ENCODE measurements at regions not wholly inside any gene's neighbourhood (a gene's known extent, or its start where the extent isn't known, plus 50 kb on each side); places are given as distances from the start of the nearest gene placed in this dataset.

DNA sequence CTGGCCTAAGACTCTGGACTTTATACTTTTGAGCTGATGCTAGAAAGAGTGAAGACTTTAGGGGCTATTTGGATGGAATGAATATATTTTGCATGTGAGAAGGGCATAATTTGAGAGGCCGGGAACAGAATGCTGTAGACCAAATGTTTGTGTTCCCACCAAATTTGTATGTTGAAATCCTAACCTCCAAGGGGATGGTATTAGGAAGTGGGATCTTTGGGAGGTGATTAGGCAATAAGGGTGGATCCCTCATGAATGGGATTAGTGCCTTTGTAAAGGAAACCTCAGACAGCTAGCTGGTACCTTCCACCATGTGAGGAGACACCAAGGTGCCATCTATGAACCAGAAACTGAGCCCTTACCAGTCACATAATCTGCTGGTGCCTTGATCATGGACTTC is 165.1 kb upstream of the S1PR3 start:
- TF ChIP-seq, protein P1, sequence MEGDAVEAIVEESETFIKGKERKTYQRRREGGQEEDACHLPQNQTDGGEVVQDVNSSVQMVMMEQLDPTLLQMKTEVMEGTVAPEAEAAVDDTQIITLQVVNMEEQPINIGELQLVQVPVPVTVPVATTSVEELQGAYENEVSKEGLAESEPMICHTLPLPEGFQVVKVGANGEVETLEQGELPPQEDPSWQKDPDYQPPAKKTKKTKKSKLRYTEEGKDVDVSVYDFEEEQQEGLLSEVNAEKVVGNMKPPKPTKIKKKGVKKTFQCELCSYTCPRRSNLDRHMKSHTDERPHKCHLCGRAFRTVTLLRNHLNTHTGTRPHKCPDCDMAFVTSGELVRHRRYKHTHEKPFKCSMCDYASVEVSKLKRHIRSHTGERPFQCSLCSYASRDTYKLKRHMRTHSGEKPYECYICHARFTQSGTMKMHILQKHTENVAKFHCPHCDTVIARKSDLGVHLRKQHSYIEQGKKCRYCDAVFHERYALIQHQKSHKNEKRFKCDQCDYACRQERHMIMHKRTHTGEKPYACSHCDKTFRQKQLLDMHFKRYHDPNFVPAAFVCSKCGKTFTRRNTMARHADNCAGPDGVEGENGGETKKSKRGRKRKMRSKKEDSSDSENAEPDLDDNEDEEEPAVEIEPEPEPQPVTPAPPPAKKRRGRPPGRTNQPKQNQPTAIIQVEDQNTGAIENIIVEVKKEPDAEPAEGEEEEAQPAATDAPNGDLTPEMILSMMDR (IDR thresholded peaks at IDR 0.05; ENCODE audit: borderline replicate concordance, insufficient read depth, low read depth, low read length), result no peak
- H3K4me3 ChIP-seq (ENCODE audit: low read depth, low read length), result no peak overlapping the region

DNA sequence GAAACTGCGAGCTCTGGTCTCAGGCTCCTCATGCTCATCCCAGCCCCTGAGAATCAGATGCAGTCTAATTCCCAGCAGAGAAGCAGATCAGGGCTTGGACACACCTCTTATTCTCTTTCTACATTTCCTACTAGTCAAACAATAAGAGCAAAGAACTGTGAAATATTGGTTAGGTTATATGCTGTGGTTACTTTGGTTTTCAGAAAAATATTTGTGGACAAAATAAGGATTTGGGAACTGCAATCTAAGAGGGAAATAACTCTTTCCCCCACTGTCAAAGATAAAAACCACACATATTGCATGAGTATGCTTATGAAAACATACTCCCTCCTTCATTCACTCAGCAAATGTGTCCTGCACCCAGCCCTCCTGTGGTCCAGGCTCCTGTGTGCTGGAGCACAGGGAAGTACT is 164.5 kb upstream of the S1PR3 start:
- TF ChIP-seq, protein P1 (IDR thresholded peaks at IDR 0.05; ENCODE audit: borderline replicate concordance, insufficient read depth, low read depth, low read length), result no peak
- H3K4me3 ChIP-seq (ENCODE audit: low read depth, low read length), result no peak overlapping the region

DNA sequence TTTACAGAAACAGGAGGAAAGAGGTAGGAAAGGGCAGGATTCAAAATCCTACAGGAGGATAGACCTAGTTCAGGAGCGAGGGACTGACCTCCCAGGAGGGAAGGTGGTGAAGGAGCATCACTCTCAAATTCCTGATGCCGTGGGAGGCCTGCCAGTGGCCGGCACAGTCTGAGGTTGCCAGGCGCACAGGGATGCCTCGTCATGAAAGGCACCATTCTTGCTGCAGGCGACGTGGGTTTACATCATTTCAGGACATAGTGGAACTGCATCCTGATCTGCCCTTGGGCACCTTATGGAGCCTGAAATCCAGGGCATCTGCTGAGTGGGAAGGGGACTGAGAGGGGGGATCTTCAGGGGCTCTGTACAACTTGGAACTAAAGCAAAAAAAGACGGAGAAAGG is 163.2 kb upstream of the S1PR3 start:
- TF ChIP-seq, protein P1 (IDR thresholded peaks at IDR 0.05; ENCODE audit: borderline replicate concordance, insufficient read depth, low read depth, low read length), result no peak
- H3K4me3 ChIP-seq (ENCODE audit: low read depth, low read length), result no peak overlapping the region

DNA sequence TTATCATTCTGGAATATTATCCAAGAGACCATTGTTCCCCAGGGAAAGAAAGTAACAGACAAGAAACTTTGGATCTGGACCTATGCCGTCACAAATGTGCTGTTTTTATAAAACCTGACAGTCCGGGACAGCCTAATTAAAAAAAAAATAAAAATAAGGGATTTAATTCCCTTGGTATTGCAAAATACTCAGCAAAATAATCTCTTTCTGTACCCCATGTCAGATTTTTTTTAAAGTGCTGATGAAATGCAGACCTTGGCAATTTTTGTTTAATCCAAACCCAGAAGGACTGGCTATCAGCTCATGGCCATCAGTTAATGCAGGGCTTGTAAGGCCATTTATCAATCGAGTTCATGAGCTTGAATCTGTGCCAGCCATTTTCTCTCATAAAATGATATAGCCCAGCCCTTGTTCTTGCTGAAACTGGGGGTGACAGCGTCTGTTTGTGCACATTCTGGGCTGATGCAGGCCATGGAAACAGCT is 162.7 kb upstream of the S1PR3 start:
- H3K4me3 ChIP-seq (ENCODE audit: low read depth, low read length), result no peak overlapping the region
- TF ChIP-seq, protein P1 (IDR thresholded peaks at IDR 0.05; ENCODE audit: borderline replicate concordance, insufficient read depth, low read depth, low read length), result no peak

DNA sequence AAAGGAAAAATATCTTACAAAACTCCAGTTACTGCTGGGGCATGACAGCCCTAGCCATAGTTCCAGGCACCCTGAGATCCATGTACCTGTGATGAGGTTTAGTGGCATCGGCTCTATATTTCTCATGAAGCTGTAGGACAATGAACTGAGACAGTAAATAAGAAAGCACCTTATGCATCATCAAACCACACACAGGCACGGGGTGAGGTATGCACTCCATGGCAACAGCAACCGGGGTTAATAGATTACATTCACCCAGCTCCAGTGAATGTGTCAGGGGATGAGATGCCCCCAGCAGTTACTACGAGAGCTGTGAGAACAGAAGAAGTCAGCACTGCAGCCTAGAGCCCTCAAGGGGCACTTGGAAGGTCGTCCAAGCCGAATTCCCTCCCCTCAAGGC is 162.0 kb upstream of the S1PR3 start:
- TF ChIP-seq, protein P1 (IDR thresholded peaks at IDR 0.05; ENCODE audit: borderline replicate concordance, insufficient read depth, low read depth, low read length), result no peak
- H3K4me3 ChIP-seq (ENCODE audit: low read depth, low read length), result no peak overlapping the region

DNA sequence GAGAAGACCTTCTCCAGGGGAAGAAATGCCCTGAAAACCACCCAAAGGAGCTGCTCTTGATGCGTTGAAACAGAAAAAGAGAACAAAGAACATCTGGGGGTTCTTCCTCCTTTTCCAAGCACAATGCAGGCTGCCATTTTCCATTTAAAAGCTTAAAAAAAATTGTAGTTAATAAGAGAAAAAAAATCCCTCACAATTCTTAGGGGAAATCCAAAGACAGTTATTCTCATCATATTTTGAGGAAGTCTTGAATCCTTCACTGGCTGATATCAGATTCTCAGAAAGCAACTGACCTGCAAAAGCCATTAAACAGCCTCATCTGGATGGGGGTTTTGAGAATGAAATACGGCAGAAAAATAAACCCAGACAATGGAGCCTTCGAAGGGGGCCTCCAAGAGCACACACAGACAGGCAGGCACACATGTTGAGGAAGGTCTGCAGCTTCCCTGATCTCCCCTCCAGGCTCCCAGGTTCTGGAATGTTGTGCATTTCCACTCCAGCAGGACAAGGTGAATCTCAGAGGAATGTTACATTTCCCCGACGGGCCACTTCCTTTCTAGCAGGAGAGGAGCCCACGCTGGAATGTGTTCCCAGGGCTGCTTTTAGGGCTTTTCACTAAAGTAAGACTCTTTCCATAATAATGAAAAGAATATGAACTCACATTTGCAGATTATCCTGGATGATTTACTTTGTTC is 159.4 kb upstream of the S1PR3 start:
- TF ChIP-seq, protein P1 (IDR thresholded peaks at IDR 0.05; ENCODE audit: borderline replicate concordance, insufficient read depth, low read depth, low read length), result no peak
- no peak overlapping the region for H3K4me3 ChIP-seq (ENCODE audit: low read depth, low read length)

DNA sequence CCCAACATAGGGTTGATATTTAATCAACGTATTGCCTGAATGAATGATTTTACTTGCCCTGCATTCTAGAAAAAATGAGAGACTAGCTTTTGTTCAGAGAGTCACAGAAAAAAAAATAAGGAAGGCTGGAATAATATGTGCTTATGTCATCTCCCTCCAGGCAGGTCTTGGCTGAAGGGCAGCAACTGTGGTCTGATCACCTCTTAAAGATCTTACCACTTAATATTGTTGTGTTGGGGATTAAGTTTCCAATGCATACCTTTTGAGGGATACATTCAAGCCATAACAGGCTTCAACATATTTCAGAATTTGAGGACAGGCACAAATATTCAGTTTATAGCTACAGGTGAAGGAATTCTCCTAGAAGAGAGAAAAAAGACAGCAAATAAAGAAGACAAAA is 157.3 kb upstream of the S1PR3 start:
- H3K4me3 ChIP-seq (ENCODE audit: low read depth, low read length), result no peak overlapping the region
- TF ChIP-seq, protein P1 (IDR thresholded peaks at IDR 0.05; ENCODE audit: borderline replicate concordance, insufficient read depth, low read depth, low read length), result no peak
